ENCODE measurements at regions not wholly inside any gene's neighbourhood (a gene's known extent, or its start where the extent isn't known, plus 50 kb on each side); places are given as distances from the start of the nearest gene placed in this dataset.
A peak's percentile ranks its signal among the peaks of the same experiment; 100 is the strongest.
"Not testable (repeated sequence)": the region's sequence is repeated elsewhere in the genome, so short reads cannot be mapped to it uniquely, and the experiment has no call there.

- DNase-seq (ENCODE audit: extremely low spot score in 2 of 2), result no peak
- no peak overlapping the region for H3K4me3 ChIP-seq
- intact Hi-C loops (cut with DNase I), result no loop called here
- H3K36me3 ChIP-seq, result no peaks in the 10 kb centered on the region
- no peaks in the 10 kb centered on the region for H3K9me3 ChIP-seq
- TF ChIP-seq POLR2AphosphoS5 (IDR thresholded peaks at IDR 0.05; ENCODE audit: insufficient read depth in 1 of 2, low read depth in 1 of 2), result no peak
- TF ChIP-seq POLR2A (IDR thresholded peaks at IDR 0.05), result no peak
- no peaks in the 10 kb centered on the region for H3K27me3 ChIP-seq
- H3K27ac ChIP-seq, result no peak overlapping the region
- H3K4me1 ChIP-seq, result no peaks in the 10 kb centered on the region
These were observed 301.1 kb upstream of the SMIM21 start for GRCh38 chr18:75728621-75729020.

GRCh38 chr18:75727456-75727855, 300.0 kb upstream of the SMIM21 start:
- Histone ChIP-seq H3K4me3 (no peak overlapping the region), H3K27me3 (no peaks in the 10 kb centered on the region), H3K36me3 (no peaks in the 10 kb centered on the region), H3K9me3 (no peaks in the 10 kb centered on the region), H3K27ac (no peak overlapping the region), H3K4me1 (no peaks in the 10 kb centered on the region)
- TF ChIP-seq POLR2AphosphoS5 (IDR thresholded peaks at IDR 0.05; ENCODE audit: insufficient read depth in 1 of 2, low read depth in 1 of 2), result no peak
- peak in 1 of 3 experiments; percentile 21 for TF ChIP-seq CTCF (IDR thresholded peaks at IDR 0.05)
- intact Hi-C loops (cut with DNase I), result no loop called here
- no peak for DNase-seq (ENCODE audit: extremely low spot score in 2 of 2)

GRCh38 chr18:75723521-75724340, 296.2 kb upstream of the SMIM21 start:
- no peaks in the 10 kb centered on the region for H3K27me3 ChIP-seq
- H3K36me3 ChIP-seq, result no peaks in the 10 kb centered on the region
- no peak overlapping the region for H3K4me3 ChIP-seq
- H3K4me1 ChIP-seq, result no peaks in the 10 kb centered on the region
- no peaks in the 10 kb centered on the region for H3K9me3 ChIP-seq
- intact Hi-C loops (cut with DNase I), result no loop called here
- no peak for TF ChIP-seq POLR2A (IDR thresholded peaks at IDR 0.05)
- no peak for TF ChIP-seq CTCF (IDR thresholded peaks at IDR 0.05)
- TF ChIP-seq POLR2AphosphoS5 (IDR thresholded peaks at IDR 0.05; ENCODE audit: insufficient read depth in 1 of 2, low read depth in 1 of 2), result no peak
- DNase-seq (ENCODE audit: extremely low spot score in 2 of 2), result no peak
- no peak overlapping the region for H3K27ac ChIP-seq

- Histone ChIP-seq H3K4me3 (no peak overlapping the region), H3K27me3 (no peaks in the 10 kb centered on the region), H3K4me1 (no peaks in the 10 kb centered on the region), H3K36me3 (no peaks in the 10 kb centered on the region), H3K9me3 (no peaks in the 10 kb centered on the region), H3K27ac (no peak overlapping the region)
- DNase-seq (ENCODE audit: extremely low spot score in 2 of 2), result no peak
- TF ChIP-seq POLR2AphosphoS5 (IDR thresholded peaks at IDR 0.05; ENCODE audit: insufficient read depth in 1 of 2, low read depth in 1 of 2) (no peak), CTCF (IDR thresholded peaks at IDR 0.05) (no peak), POLR2A (IDR thresholded peaks at IDR 0.05) (no peak)
- intact Hi-C loops (cut with DNase I), result no loop called here
These were observed 287.3 kb upstream of the SMIM21 start for GRCh38 chr18:75714766-75715165.

- H3K4me1 ChIP-seq; H3K4me3 ChIP-seq; intact Hi-C loops (cut with DNase I); H3K27me3 ChIP-seq; H3K9me3 ChIP-seq; DNase-seq (ENCODE audit: extremely low spot score in 2 of 2); H3K27ac ChIP-seq; H3K36me3 ChIP-seq: not testable (repeated sequence)
These were observed 284.8 kb upstream of the SMIM21 start for GRCh38 chr18:75712124-75712867.

- intact Hi-C loops (cut with DNase I), result no loop called here
- H3K27ac ChIP-seq, result no peak overlapping the region
- no peaks in the 10 kb centered on the region for H3K27me3 ChIP-seq
- TF ChIP-seq POLR2AphosphoS5 (IDR thresholded peaks at IDR 0.05; ENCODE audit: insufficient read depth in 1 of 2, low read depth in 1 of 2), result no peak
- TF ChIP-seq POLR2A (IDR thresholded peaks at IDR 0.05), result no peak
- no peak for TF ChIP-seq CTCF (IDR thresholded peaks at IDR 0.05)
- no peaks in the 10 kb centered on the region for H3K36me3 ChIP-seq
- H3K4me1 ChIP-seq, result no peaks in the 10 kb centered on the region
- no peak for DNase-seq (ENCODE audit: extremely low spot score in 2 of 2)
- H3K9me3 ChIP-seq, result no peaks in the 10 kb centered on the region
- no peak overlapping the region for H3K4me3 ChIP-seq
These were observed 273.1 kb upstream of the SMIM21 start for GRCh38 chr18:75700561-75700960.
